IMR-90 (cell line): ENCODE measurements at regions not wholly inside any gene's neighbourhood (a gene's known extent, or its start where the extent isn't known, plus 50 kb on each side); places are given as distances from the start of the nearest gene placed in this dataset.

Source experiments
- ATAC-seq: fragments of 200-7000 bp; cut with Tn5 transposase; 2 replicates; pipeline ENCODE4 v1.9.1; 2020; ENCODE audit warnings: low read depth, mild to moderate bottlenecking, moderate library complexity
- BruUV-seq: library from RNA; stranded (reverse); fragments of 400-500 nt; replicated peaks from 2 replicates; lab custom pipeline; 2021; lab: Mats Ljungman, UMichigan
- CTCF ChIA-PET: fragments of 300-600 bp; formaldehyde crosslinking; extraction: SDS; loops from one replicate; lab custom pipeline; 2021; ENCODE audit warnings: antibody characterized with exemption; lab: Yijun Ruan, JAX
- POLR2A ChIA-PET: fragments of 300-600 bp; sonication (Branson Sonifier 250); formaldehyde crosslinking; loops from one replicate; lab custom pipeline; 2022; ENCODE audit warnings: antibody characterized with exemption; ENCODE audit not compliant: unreplicated experiment; lab: Charles Lee
- DNase-seq: peaks from one replicate; pipeline ENCODE4 v3.0.0; 2013
- H2AFZ ChIP-seq: replicated peaks from 2 replicates; pipeline ENCODE3; 2013; ENCODE audit warnings: low read length, mild to moderate bottlenecking; ENCODE audit not compliant: poor library complexity
- H2AK5ac ChIP-seq: 2 replicates; pipeline ENCODE4 v1.6.1; 2013; ENCODE audit warnings: low read depth, low read length, inconsistent platforms
- H2AK9ac ChIP-seq: replicated peaks from 2 replicates; pipeline ENCODE3; 2013; ENCODE audit warnings: mild to moderate bottlenecking, low read depth, low read length, moderate library complexity; ENCODE audit not compliant: poor library complexity
- H2BK120ac ChIP-seq: 2 replicates; pipeline ENCODE4 v1.6.1; 2013; ENCODE audit warnings: low read depth, low read length, inconsistent platforms
- H2BK15ac ChIP-seq: 3 replicates; pipeline ENCODE4 v1.6.1; 2013; ENCODE audit warnings: low read depth, low read length, inconsistent platforms
- H2BK20ac ChIP-seq: 2 replicates; pipeline ENCODE4 v1.6.1; 2013; ENCODE audit warnings: low read depth, mild to moderate bottlenecking, inconsistent platforms, low read length, moderate library complexity
- H2BK5ac ChIP-seq: 2 replicates; pipeline ENCODE4 v1.6.1; 2013; ENCODE audit warnings: mild to moderate bottlenecking, low read depth, low read length, inconsistent platforms; ENCODE audit not compliant: poor library complexity, severe bottlenecking
- H3K14ac ChIP-seq: replicated peaks from 2 replicates; pipeline ENCODE4 v1.6.1; 2013; ENCODE audit warnings: low read depth, low read length, inconsistent platforms
- H3K18ac ChIP-seq: 2 replicates; pipeline ENCODE4 v1.6.1; 2013; ENCODE audit warnings: low read depth, low read length, control low read depth
- H3K23ac ChIP-seq: 2 replicates; pipeline ENCODE4 v1.6.1; 2013; ENCODE audit warnings: low read depth, low read length, inconsistent platforms
- H3K27ac ChIP-seq: 2 replicates; pipeline ENCODE4 v1.5.1; 2013; ENCODE audit warnings: mild to moderate bottlenecking, control low read depth, low read length; ENCODE audit not compliant: insufficient read depth
- H3K27me3 ChIP-seq: 2 replicates; pipeline ENCODE4 v1.6.1; 2013; ENCODE audit warnings: low read length; ENCODE audit not compliant: control insufficient read depth, insufficient read depth
- H3K36me3 ChIP-seq: 2 replicates; pipeline ENCODE4 v1.6.1; 2013; ENCODE audit warnings: low read length, mixed read lengths; ENCODE audit not compliant: control insufficient read depth, insufficient read depth
- H3K4ac ChIP-seq: 2 replicates; pipeline ENCODE4 v1.6.1; 2013; ENCODE audit warnings: low read depth, low read length, inconsistent platforms
- H3K4me1 ChIP-seq: 2 replicates; pipeline ENCODE4 v1.6.1; 2013; ENCODE audit warnings: low read length, mixed read lengths; ENCODE audit not compliant: control insufficient read depth, insufficient read depth
- H3K4me2 ChIP-seq: 2 replicates; pipeline ENCODE4 v1.6.1; 2013; ENCODE audit warnings: low read depth, mild to moderate bottlenecking, control low read depth, low read length, moderate library complexity
- H3K4me3 ChIP-seq: 2 replicates; pipeline ENCODE4 v1.5.1; 2013; ENCODE audit warnings: low read depth, mild to moderate bottlenecking, control low read depth, low read length, moderate library complexity; ENCODE audit not compliant: insufficient read depth
- H3K56ac ChIP-seq: 2 replicates; pipeline ENCODE4 v1.6.1; 2013; ENCODE audit warnings: low read length, inconsistent platforms; ENCODE audit not compliant: insufficient read depth; ENCODE audit errors: extremely low read depth
- H3K79me1 ChIP-seq, 2 experiments: 2 replicates each; pipeline ENCODE4 v1.6.1; 2013; ENCODE audit warnings: low read length in 2 of 2, inconsistent platforms in 1 of 2, low read depth in 1 of 2
- H3K9ac ChIP-seq: 2 replicates; pipeline ENCODE4 v1.6.1; 2013; ENCODE audit warnings: low read depth, low read length, control low read depth
- H3K9me1 ChIP-seq: 2 replicates; pipeline ENCODE4 v1.6.1; 2013; ENCODE audit warnings: low read length, inconsistent platforms; ENCODE audit not compliant: insufficient read depth
- H3K9me3 ChIP-seq: 2 replicates; pipeline ENCODE4 v1.6.1; 2013; ENCODE audit warnings: low read length; ENCODE audit not compliant: control insufficient read depth, insufficient read depth
- H4K20me1 ChIP-seq: 2 replicates; pipeline ENCODE4 v1.6.1; 2013; ENCODE audit warnings: low read length, inconsistent platforms; ENCODE audit not compliant: insufficient read depth
- H4K5ac ChIP-seq: 2 replicates; pipeline ENCODE4 v1.6.1; 2013; ENCODE audit warnings: mild to moderate bottlenecking, low read depth, low read length, control low read depth
- H4K8ac ChIP-seq, 2 experiments: 2 replicates each; pipeline ENCODE4 v1.6.1; 2013; ENCODE audit warnings: low read depth in 2 of 2, low read length in 2 of 2, control low read depth in 1 of 2, inconsistent platforms in 1 of 2
- H4K91ac ChIP-seq: 2 replicates; pipeline ENCODE4 v1.6.1; 2013; ENCODE audit warnings: low read depth, low read length, inconsistent platforms; ENCODE audit not compliant: insufficient read depth
- CHD1 ChIP-seq: IDR thresholded peaks from 2 replicates; pipeline ENCODE4 v1.6.1; 2012; ENCODE audit warnings: low read depth, low read length, improper control_type of control experiment
- NFE2L2 ChIP-seq: fragments of 150-350 bp; IDR thresholded peaks from 2 replicates; pipeline ENCODE4 v1.6.1; 2016; ENCODE audit warnings: low read depth, mild to moderate bottlenecking, low read length
- RCOR1 ChIP-seq: IDR thresholded peaks from 2 replicates; pipeline ENCODE4 v1.6.1; 2012; ENCODE audit warnings: mild to moderate bottlenecking, low read length, improper control_type of control experiment; ENCODE audit not compliant: insufficient replicate concordance
- RFX5 ChIP-seq: IDR thresholded peaks from 2 replicates; pipeline ENCODE4 v1.8.0; 2012; ENCODE audit warnings: low read depth, mild to moderate bottlenecking, low read length, moderate library complexity
- SMC3 ChIP-seq: fragments of 150-350 bp; IDR thresholded peaks from 2 replicates; pipeline ENCODE4 v1.6.1; 2016; ENCODE audit warnings: low read depth, mild to moderate bottlenecking, antibody characterized with exemption, low read length, moderate library complexity
- WGBS, 2 experiments: methylation state at CpG; one replicate each; pipeline versions ENCODE4 v1.1.5 to v1.1.7; 2013; ENCODE audit warnings: missing lambda C conversion rate in 2 of 2; ENCODE audit not compliant: insufficient read length in 1 of 2; ENCODE audit errors: extremely low coverage in 2 of 2; 5-methylcytosine and 5-hydroxymethylcytosine counted together
- dilution Hi-C: fragments of 300-500 bp; cut with HindIII; formaldehyde crosslinking; loops from one replicate; pipeline ENCODE4 v1.14.3; 2018; ENCODE audit warnings: low sequenced_read_pairs; ENCODE audit not compliant: unreplicated experiment
- in situ Hi-C: fragments of 300-500 bp; cut with MboI; formaldehyde crosslinking; loops from 3 replicates; pipeline ENCODE4 v1.14.3; 2019; ENCODE audit warnings: low sequenced_read_pairs, inconsistent platforms, mixed read lengths
- intact Hi-C: fragments of 100-400 bp; cut with micrococcal nuclease; formaldehyde crosslinking; loops from 2 replicates; pipeline ENCODE4 v1.10.0; 2022
- TF ChIP-seq, protein P1 (sequence below): fragments of 150-350 bp; IDR thresholded peaks from 2 replicates; pipeline ENCODE4 v1.6.1; 2017; ENCODE audit warnings: mild to moderate bottlenecking, antibody characterized with exemption, low read length, low read depth
- TF ChIP-seq, protein P2 (sequence below): fragments of 150-350 bp; IDR thresholded peaks from 2 replicates; pipeline ENCODE4 v1.6.1; 2016; ENCODE audit warnings: low read depth, mild to moderate bottlenecking, low read length, moderate library complexity, borderline replicate concordance
- TF ChIP-seq, protein P3 (sequence below): conservative IDR thresholded peaks from 2 replicates; pipeline ENCODE4 v1.5.1; 2012; ENCODE audit warnings: mild to moderate bottlenecking, low read depth, low read length, improper control_type of control experiment

DNA sequence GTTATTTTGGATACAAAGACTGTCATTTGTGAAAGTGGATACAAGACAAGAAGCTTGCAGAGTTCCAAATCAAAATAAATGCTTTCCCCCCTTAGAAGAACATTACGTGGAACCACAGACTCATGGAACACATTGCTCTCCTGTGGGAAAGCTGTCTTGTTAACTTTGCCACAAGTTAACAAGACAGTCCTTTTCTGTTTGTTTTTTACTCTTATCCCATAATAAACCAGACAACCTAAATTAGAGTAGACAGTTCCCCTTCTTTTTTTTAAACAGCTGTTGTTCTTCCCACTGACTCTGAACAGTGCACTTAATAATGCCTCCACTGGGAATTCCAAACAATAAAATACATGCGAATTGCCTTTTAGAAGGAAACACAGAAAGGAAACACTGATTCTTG, 255.3 kb upstream of the UBE2E2 start:
- Histone ChIP-seq H2BK120ac (no peak overlapping the region), H4K20me1 (no peaks in the 10 kb centered on the region), H2AFZ (no peak overlapping the region), H3K27me3 (no peaks in the 10 kb centered on the region), H3K4ac (no peak overlapping the region), H2BK5ac (no peak overlapping the region), H3K4me1 (no peaks in the 10 kb centered on the region), H4K8ac (no peak overlapping the region), H4K5ac (no peak overlapping the region), H3K9ac (no peak overlapping the region), H2BK20ac (no peak overlapping the region), H3K9me1 (no peaks in the 10 kb centered on the region), H2BK15ac (no peak overlapping the region), H3K36me3 (no peaks in the 10 kb centered on the region), H3K18ac (no peak overlapping the region), H2AK9ac (no peak overlapping the region), H3K4me2 (no peak overlapping the region), H3K23ac (no peak overlapping the region), H3K9me3 (no peaks in the 10 kb centered on the region), H3K4me3 (no peak overlapping the region), H2AK5ac (no peak overlapping the region), H3K14ac (no peak overlapping the region), H4K91ac (no peak overlapping the region), H3K27ac (no peak overlapping the region), H3K56ac (no peak overlapping the region), H3K79me1 (no peaks in the 10 kb centered on the region)
- dilution Hi-C loops = no loop called here
- DNase-seq (no peak), ATAC-seq (no peak)
- no CpG with 5 or more reads among the region's 2 CpGs for WGBS, 2 experiments
- ChIA-PET POLR2A (no interaction called here), CTCF (interaction anchor here (0.6 kb wide), 1 partner anchor 215 kb away, joined by 3 read pairs; no protein-coding TSS in a partner anchor)
- TF ChIP-seq CHD1 = no peak
- TF ChIP-seq, protein P1, sequence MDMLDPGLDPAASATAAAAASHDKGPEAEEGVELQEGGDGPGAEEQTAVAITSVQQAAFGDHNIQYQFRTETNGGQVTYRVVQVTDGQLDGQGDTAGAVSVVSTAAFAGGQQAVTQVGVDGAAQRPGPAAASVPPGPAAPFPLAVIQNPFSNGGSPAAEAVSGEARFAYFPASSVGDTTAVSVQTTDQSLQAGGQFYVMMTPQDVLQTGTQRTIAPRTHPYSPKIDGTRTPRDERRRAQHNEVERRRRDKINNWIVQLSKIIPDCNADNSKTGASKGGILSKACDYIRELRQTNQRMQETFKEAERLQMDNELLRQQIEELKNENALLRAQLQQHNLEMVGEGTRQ = no peak
- TF ChIP-seq RCOR1 = no peak
- TF ChIP-seq, protein P2, sequence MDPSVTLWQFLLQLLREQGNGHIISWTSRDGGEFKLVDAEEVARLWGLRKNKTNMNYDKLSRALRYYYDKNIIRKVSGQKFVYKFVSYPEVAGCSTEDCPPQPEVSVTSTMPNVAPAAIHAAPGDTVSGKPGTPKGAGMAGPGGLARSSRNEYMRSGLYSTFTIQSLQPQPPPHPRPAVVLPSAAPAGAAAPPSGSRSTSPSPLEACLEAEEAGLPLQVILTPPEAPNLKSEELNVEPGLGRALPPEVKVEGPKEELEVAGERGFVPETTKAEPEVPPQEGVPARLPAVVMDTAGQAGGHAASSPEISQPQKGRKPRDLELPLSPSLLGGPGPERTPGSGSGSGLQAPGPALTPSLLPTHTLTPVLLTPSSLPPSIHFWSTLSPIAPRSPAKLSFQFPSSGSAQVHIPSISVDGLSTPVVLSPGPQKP = no peak
- no peak for TF ChIP-seq RFX5
- TF ChIP-seq NFE2L2 = no peak
- no peak for TF ChIP-seq SMC3
- TF ChIP-seq, protein P3, sequence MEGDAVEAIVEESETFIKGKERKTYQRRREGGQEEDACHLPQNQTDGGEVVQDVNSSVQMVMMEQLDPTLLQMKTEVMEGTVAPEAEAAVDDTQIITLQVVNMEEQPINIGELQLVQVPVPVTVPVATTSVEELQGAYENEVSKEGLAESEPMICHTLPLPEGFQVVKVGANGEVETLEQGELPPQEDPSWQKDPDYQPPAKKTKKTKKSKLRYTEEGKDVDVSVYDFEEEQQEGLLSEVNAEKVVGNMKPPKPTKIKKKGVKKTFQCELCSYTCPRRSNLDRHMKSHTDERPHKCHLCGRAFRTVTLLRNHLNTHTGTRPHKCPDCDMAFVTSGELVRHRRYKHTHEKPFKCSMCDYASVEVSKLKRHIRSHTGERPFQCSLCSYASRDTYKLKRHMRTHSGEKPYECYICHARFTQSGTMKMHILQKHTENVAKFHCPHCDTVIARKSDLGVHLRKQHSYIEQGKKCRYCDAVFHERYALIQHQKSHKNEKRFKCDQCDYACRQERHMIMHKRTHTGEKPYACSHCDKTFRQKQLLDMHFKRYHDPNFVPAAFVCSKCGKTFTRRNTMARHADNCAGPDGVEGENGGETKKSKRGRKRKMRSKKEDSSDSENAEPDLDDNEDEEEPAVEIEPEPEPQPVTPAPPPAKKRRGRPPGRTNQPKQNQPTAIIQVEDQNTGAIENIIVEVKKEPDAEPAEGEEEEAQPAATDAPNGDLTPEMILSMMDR = no peak
- BruUV-seq = no TSS peak
- intact Hi-C loops = no loop called here
- in situ Hi-C loops = no loop called here
